Endothelial cell of umbilical vein (primary cell): ENCODE measurements at regions not wholly inside any gene's neighbourhood (a gene's known extent, or its start where the extent isn't known, plus 50 kb on each side); places are given as distances from the start of the nearest gene placed in this dataset.

ENCODE experiments used
- BruUV-seq: library from RNA; stranded (reverse); fragments of 400-500 nt; replicated peaks from 2 replicates; lab custom pipeline; 2021; lab: Mats Ljungman, UMichigan
- CTCF ChIA-PET: fragments of 300-600, 350-600 bp; sonication (Branson Sonifier 250); formaldehyde crosslinking; loops from one replicate; lab custom pipeline; 2021; ENCODE audit warnings: antibody characterized with exemption, inconsistent platforms; lab: Charles Lee
- POLR2A ChIA-PET: fragments of 300-600, 350-600 bp; sonication (Branson Sonifier 250); formaldehyde crosslinking; loops from one replicate; lab custom pipeline; 2021; ENCODE audit warnings: antibody characterized with exemption, inconsistent platforms; lab: Charles Lee
- DNase-seq: peaks from one replicate; pipeline ENCODE4 v3.0.0-alpha.2; 2011; ENCODE audit warnings: low read depth, low spot score
- FAIRE-seq: peaks from 2 replicates; lab custom pipeline; 2011; peaks lifted over from hg19 to GRCh38; lab: Jason Lieb, UNC
- H2AFZ ChIP-seq: 2 replicates; pipeline ENCODE4 v1.6.0; 2012; ENCODE audit warnings: low read depth, low read length, control low read depth, inconsistent platforms
- H3K27ac ChIP-seq: 2 replicates; pipeline ENCODE4 v1.5.1; 2011; ENCODE audit warnings: low read depth, mild to moderate bottlenecking, control low read depth, low read length, moderate library complexity; ENCODE audit not compliant: insufficient read depth
- H3K27me3 ChIP-seq, 2 experiments: 2 replicates each; pipeline versions ENCODE4 v1.6.0 to v1.6.1; 2011; ENCODE audit warnings: low read length in 2 of 2, mixed read lengths in 1 of 2; ENCODE audit not compliant: control insufficient read depth in 2 of 2, insufficient read depth in 2 of 2
- H3K36me3 ChIP-seq, 2 experiments: 2 replicates in 1 of 2; 3 replicates in 1 of 2; pipeline ENCODE4 v1.5.1; 2011; ENCODE audit warnings: low read length in 2 of 2, mild to moderate bottlenecking in 1 of 2, moderate library complexity in 1 of 2; ENCODE audit not compliant: control insufficient read depth in 2 of 2, insufficient read depth in 2 of 2; ENCODE audit errors: extremely low read depth in 1 of 2
- H3K4me1 ChIP-seq: 3 replicates; pipeline ENCODE4 v1.5.1; 2011; ENCODE audit warnings: mild to moderate bottlenecking, low read length; ENCODE audit not compliant: control insufficient read depth, insufficient read depth; ENCODE audit errors: extremely low read depth
- H3K4me2 ChIP-seq: 2 replicates; pipeline ENCODE4 v1.6.1; 2011; ENCODE audit warnings: low read length, control low read depth, mixed read lengths; ENCODE audit not compliant: insufficient read depth
- H3K4me3 ChIP-seq, 3 experiments: fragments of 200-600 bp in 1 of 3; sonication (generic), shearing (Covaris generic) in 1 of 3; replicated peaks in 1 of 3; 2 replicates each; pipeline ENCODE4 v1.5.1; 2011 to 2016; ENCODE audit warnings: control low read depth in 3 of 3, low read length in 3 of 3, mild to moderate bottlenecking in 2 of 3, inconsistent platforms in 1 of 3, low read depth in 1 of 3, moderate library complexity in 1 of 3; ENCODE audit not compliant: insufficient read depth in 1 of 3
- H3K79me2 ChIP-seq: 2 replicates; pipeline ENCODE4 v1.6.0; 2012; ENCODE audit warnings: low read length, inconsistent platforms; ENCODE audit not compliant: control insufficient read depth, insufficient read depth
- H3K9ac ChIP-seq: replicated peaks from 2 replicates; pipeline ENCODE3; 2011; ENCODE audit warnings: low read length, control low read depth; ENCODE audit not compliant: insufficient read depth; ENCODE audit errors: extremely low read depth
- H3K9me1 ChIP-seq: replicated peaks from 3 replicates; pipeline ENCODE4 v1.6.0; 2011; ENCODE audit warnings: mild to moderate bottlenecking, low read length; ENCODE audit not compliant: control insufficient read depth, insufficient read depth; ENCODE audit errors: extremely low read depth
- H3K9me3 ChIP-seq: replicated peaks from 2 replicates; pipeline ENCODE4 v1.5.1; 2012; ENCODE audit warnings: low read length, inconsistent platforms; ENCODE audit not compliant: control insufficient read depth, insufficient read depth
- H4K20me1 ChIP-seq: replicated peaks from 2 replicates; pipeline ENCODE3; 2011; ENCODE audit warnings: mild to moderate bottlenecking, low read length; ENCODE audit not compliant: control insufficient read depth, insufficient read depth; ENCODE audit errors: extremely low read depth
- GATA2 ChIP-seq: IDR thresholded peaks from 2 replicates; pipeline ENCODE4 v1.7.0; 2011; ENCODE audit warnings: low read depth, mild to moderate bottlenecking, moderate library complexity, mixed read lengths, low read length; ENCODE audit not compliant: insufficient read length, insufficient read depth
- JUN ChIP-seq: IDR thresholded peaks from 2 replicates; pipeline ENCODE4 v1.6.1; 2011; ENCODE audit warnings: borderline replicate concordance, low read depth; ENCODE audit not compliant: insufficient read length, insufficient read depth
- MYC ChIP-seq: IDR thresholded peaks from one replicate; pipeline ENCODE4 v1.6.1; 2011; ENCODE audit warnings: mild to moderate bottlenecking, low read depth, low read length
- POLR2AphosphoS5 ChIP-seq: IDR thresholded peaks from 2 replicates; pipeline ENCODE4 v1.6.1; 2012; ENCODE audit warnings: low read depth, mild to moderate bottlenecking, control low read depth, low read length, moderate library complexity; ENCODE audit not compliant: insufficient read depth
- dilution Hi-C: fragments of 300-500 bp; cut with MboI; formaldehyde crosslinking; loops from one replicate; pipeline ENCODE4 v1.15.0; 2019; ENCODE audit warnings: low sequenced_read_pairs; ENCODE audit not compliant: extremely low pct_ligation_motif_present
- intact Hi-C: fragments of 100-400 bp; cut with micrococcal nuclease; formaldehyde crosslinking; loops from one replicate; pipeline ENCODE4 v1.10.0; 2022

- Histone ChIP-seq H3K79me2 (no peaks in the 10 kb centered on the region), H3K9me1 (no peaks in the 10 kb centered on the region), H3K4me2 (no peak overlapping the region), H3K4me1 (no peaks in the 10 kb centered on the region), H3K9ac (no peak overlapping the region), H3K27ac (no peak overlapping the region), H2AFZ (no peak overlapping the region), H3K36me3 (no peaks in the 10 kb centered on the region), H3K9me3 (no peaks in the 10 kb centered on the region), H3K4me3 (no peak overlapping the region), H4K20me1 (no peaks in the 10 kb centered on the region), H3K27me3 (no peaks in the 10 kb centered on the region)
- BruUV-seq, result no TSS peak
- POLR2A ChIA-PET, result no interaction called here
- CTCF ChIA-PET, result no interaction called here
- TF ChIP-seq POLR2AphosphoS5, result no peak
- no peak for TF ChIP-seq MYC
- DNase-seq, result no peak
- intact Hi-C loops, result no loop called here
- dilution Hi-C loops, result no loop called here
- FAIRE-seq, result no peak
These were observed 764.3 kb downstream of the METTL4 start for GRCh38 chr18:1806884-1807615.

GRCh38 chr18:1811282-1811681 is 760.0 kb downstream of the METTL4 start:
- intact Hi-C loops, result no loop called here
- DNase-seq (no peak), FAIRE-seq (no peak)
- ChIA-PET POLR2A (no interaction called here), CTCF (no interaction called here)
- Histone ChIP-seq H3K9ac (no peak overlapping the region), H3K27ac (no peak overlapping the region), H3K9me3 (no peaks in the 10 kb centered on the region), H2AFZ (no peak overlapping the region), H3K36me3 (no peaks in the 10 kb centered on the region), H3K27me3 (no peaks in the 10 kb centered on the region), H4K20me1 (no peaks in the 10 kb centered on the region), H3K4me2 (no peak overlapping the region), H3K4me1 (no peaks in the 10 kb centered on the region), H3K4me3 (no peak overlapping the region), H3K79me2 (no peaks in the 10 kb centered on the region), H3K9me1 (no peaks in the 10 kb centered on the region)
- BruUV-seq, result no TSS peak
- no peak for TF ChIP-seq MYC
- no peak for TF ChIP-seq JUN
- no peak for TF ChIP-seq GATA2
- dilution Hi-C loops, result no loop called here
